RWPE2 (cell line): ENCODE measurements at regions not wholly inside any gene's neighbourhood (a gene's known extent, or its start where the extent isn't known, plus 50 kb on each side); places are given as distances from the start of the nearest gene placed in this dataset.

Source experiments
- ATAC-seq: fragments of 200-7000 bp; cut with Tn5 transposase; 3 replicates; pipeline ENCODE4 v1.9.1; 2021; ENCODE audit warnings: low read depth
- DNase-seq: peaks from one replicate; pipeline ENCODE4 v3.0.0-alpha.2; 2020; ENCODE audit warnings: low spot score
- H3K27ac ChIP-seq: fragments of 450-650 bp; 2 replicates; pipeline ENCODE4 v1.5.1; 2017; ENCODE audit warnings: mild to moderate bottlenecking; ENCODE audit not compliant: poor library complexity, severe bottlenecking
- H3K27me3 ChIP-seq: fragments of 250-450 bp; sonication (Bioruptor Pico); 2 replicates; pipeline ENCODE4 v1.5.1; 2021; ENCODE audit warnings: mild to moderate bottlenecking, moderate library complexity; ENCODE audit not compliant: insufficient read depth, poor library complexity, severe bottlenecking
- H3K36me3 ChIP-seq: fragments of 250-450 bp; sonication (Bioruptor Pico); 2 replicates; pipeline ENCODE4 v1.5.1; 2020; ENCODE audit warnings: low read depth, mild to moderate bottlenecking, moderate library complexity
- H3K4me1 ChIP-seq: fragments of 250-450 bp; sonication (Bioruptor Pico); 2 replicates; pipeline ENCODE4 v1.5.1; 2021; ENCODE audit warnings: mild to moderate bottlenecking, moderate library complexity; ENCODE audit not compliant: insufficient read depth, poor library complexity, severe bottlenecking
- H3K4me3 ChIP-seq: fragments of 250-450 bp; sonication (Bioruptor Pico); 2 replicates; pipeline ENCODE4 v1.5.1; 2021; ENCODE audit warnings: mild to moderate bottlenecking, moderate library complexity; ENCODE audit not compliant: severe bottlenecking
- H3K9me3 ChIP-seq: fragments of 250-450 bp; sonication (Bioruptor Pico); 2 replicates; pipeline ENCODE4 v1.5.1; 2021; ENCODE audit warnings: mild to moderate bottlenecking, moderate library complexity; ENCODE audit not compliant: severe bottlenecking
- TF ChIP-seq, protein P1 (sequence below): fragments of 450-650 bp; IDR thresholded peaks from one replicate; pipeline ENCODE4 v1.5.1; 2017; ENCODE audit warnings: mild to moderate bottlenecking, moderate library complexity; ENCODE audit not compliant: poor library complexity, severe bottlenecking

DNA sequence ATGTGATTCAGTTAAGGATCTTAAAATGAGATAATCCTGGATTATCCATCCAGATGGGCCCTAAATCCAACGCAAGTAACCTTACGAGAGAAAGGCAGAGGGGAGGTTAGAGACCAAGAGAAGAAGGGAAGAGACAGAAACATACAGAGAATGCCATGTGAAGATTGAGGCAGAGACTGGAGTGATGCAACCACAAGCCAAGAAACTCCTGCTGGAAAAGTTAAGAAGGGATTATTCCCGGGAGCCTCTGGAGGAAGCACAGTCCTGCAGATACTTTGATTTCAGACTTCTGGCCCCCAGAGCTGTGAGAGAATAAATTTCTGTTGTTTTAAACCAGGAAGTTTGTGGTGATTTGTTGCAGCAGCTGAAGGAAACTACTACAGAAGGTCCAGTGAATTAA lies 992.7 kb downstream of the BCL11A start:
- no peak for DNase-seq
- no peak overlapping the region for H3K27ac ChIP-seq

DNA sequence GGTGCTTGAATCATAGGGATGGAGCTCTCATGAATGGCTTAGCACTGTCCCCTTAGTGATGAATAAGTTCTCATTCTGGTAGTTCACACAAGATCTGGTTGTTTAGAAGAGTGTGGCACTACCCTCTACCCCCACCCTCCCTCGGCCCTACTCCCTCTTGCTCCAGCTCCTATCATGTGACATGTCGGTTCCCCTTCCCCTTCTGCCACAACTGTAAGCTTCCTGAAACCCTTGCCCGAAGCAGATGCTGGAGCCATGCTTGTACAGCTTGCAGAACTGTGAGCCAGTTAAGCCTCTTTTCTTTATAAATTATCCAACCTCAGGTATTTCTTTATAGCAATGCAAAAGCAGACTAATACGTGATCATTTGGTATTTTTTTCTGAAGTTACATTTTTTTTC lies 1012.6 kb downstream of the BCL11A start:
- Histone ChIP-seq H3K9me3 (no peaks in the 10 kb centered on the region), H3K4me1 (no peaks in the 10 kb centered on the region), H3K4me3 (no peak overlapping the region), H3K36me3 (no peaks in the 10 kb centered on the region), H3K27ac (no peak overlapping the region), H3K27me3 (no peaks in the 10 kb centered on the region)
- TF ChIP-seq, protein P1, sequence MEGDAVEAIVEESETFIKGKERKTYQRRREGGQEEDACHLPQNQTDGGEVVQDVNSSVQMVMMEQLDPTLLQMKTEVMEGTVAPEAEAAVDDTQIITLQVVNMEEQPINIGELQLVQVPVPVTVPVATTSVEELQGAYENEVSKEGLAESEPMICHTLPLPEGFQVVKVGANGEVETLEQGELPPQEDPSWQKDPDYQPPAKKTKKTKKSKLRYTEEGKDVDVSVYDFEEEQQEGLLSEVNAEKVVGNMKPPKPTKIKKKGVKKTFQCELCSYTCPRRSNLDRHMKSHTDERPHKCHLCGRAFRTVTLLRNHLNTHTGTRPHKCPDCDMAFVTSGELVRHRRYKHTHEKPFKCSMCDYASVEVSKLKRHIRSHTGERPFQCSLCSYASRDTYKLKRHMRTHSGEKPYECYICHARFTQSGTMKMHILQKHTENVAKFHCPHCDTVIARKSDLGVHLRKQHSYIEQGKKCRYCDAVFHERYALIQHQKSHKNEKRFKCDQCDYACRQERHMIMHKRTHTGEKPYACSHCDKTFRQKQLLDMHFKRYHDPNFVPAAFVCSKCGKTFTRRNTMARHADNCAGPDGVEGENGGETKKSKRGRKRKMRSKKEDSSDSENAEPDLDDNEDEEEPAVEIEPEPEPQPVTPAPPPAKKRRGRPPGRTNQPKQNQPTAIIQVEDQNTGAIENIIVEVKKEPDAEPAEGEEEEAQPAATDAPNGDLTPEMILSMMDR = no peak
- ATAC-seq (no peak), DNase-seq (no peak)

More for the DNA sequence above, 992.7 kb downstream of the BCL11A start:
- Histone ChIP-seq H3K9me3 (no peaks in the 10 kb centered on the region), H3K36me3 (no peaks in the 10 kb centered on the region), H3K4me1 (no peaks in the 10 kb centered on the region), H3K4me3 (no peak overlapping the region), H3K27me3 (no peaks in the 10 kb centered on the region)
- no peak for ATAC-seq
- TF ChIP-seq, protein P1 = no peak

DNA sequence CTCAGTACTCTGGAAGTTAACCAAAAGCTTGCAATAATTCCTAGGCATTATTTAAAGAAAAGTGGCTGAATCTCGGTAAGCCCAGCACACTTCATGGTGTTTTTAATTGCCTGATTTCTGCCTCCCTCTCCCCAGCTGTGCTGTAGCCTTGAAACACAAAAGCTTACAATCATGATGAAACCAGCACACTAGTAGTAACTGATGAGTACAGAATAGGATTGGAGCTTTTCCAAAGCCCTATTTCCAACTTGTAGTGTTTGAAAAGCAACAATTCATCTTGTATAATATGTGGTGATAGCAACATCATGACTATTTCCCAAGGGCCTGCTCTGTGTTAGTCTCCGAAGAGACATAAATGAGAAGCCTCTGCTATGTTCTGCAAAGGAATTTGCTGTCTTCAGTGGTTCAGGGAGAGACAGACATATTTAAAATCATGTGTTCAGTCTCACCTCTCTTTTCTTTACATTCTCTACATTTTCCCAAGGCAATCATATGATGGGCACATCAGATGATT lies 1015.0 kb downstream of the BCL11A start:
- TF ChIP-seq, protein P1 = no peak
- no peak for DNase-seq
- ATAC-seq = no peak

DNA sequence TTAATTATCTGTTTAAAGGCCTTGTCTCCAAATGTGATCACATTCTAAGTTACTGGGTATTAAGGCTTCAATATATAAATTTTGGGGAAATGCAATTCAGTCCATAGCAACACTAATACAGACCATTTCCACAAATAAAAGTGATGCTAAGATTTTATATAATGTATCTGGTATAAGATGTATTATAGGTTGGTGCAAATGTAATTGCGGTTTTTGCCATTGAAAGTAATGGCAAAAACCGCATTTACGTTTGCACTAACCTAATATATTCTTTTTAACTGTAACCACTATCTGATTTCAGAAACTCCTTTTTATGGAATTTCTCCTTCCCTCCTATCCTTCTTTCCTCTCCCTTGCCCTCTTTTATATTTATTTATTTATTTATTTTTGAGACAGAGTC lies 1020.6 kb downstream of the BCL11A start:
- no peaks in the 10 kb centered on the region for H3K9me3 ChIP-seq
- H3K36me3 ChIP-seq = no peaks in the 10 kb centered on the region
- no peak overlapping the region for H3K4me3 ChIP-seq
- TF ChIP-seq, protein P1 = no peak
- no peaks in the 10 kb centered on the region for H3K27me3 ChIP-seq
- H3K4me1 ChIP-seq = no peaks in the 10 kb centered on the region
- DNase-seq (no peak), ATAC-seq (no peak)
- no peak overlapping the region for H3K27ac ChIP-seq

More for the DNA sequence above, 1015.0 kb downstream of the BCL11A start:
- no peak overlapping the region for H3K4me3 ChIP-seq
- no peaks in the 10 kb centered on the region for H3K9me3 ChIP-seq
- H3K36me3 ChIP-seq = no peaks in the 10 kb centered on the region
- no peaks in the 10 kb centered on the region for H3K4me1 ChIP-seq
- H3K27ac ChIP-seq = no peak overlapping the region
- no peaks in the 10 kb centered on the region for H3K27me3 ChIP-seq

DNA sequence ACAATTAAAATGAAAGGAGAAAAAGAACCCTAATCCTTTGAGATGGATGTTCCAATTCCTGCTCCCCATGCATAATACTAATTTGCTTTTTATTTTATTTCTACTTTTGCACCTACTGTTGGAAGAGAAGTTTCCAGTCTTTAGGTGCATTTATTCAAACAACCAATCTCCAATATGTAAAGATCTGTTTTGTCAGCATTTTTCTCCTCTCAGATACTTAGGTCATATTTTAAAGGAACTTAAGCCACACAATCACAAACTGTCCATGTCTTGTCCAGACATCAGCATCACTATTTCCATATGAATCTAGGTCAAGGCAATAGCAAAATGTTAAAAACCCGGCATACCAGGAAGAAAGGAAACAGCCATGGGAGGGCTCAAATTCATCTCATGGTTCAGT lies 1023.2 kb downstream of the BCL11A start:
- H3K4me3 ChIP-seq = no peak overlapping the region
- H3K27ac ChIP-seq = no peak overlapping the region
- H3K9me3 ChIP-seq = no peaks in the 10 kb centered on the region
- no peaks in the 10 kb centered on the region for H3K36me3 ChIP-seq
- no peaks in the 10 kb centered on the region for H3K4me1 ChIP-seq
- H3K27me3 ChIP-seq = no peaks in the 10 kb centered on the region
- no peak for DNase-seq
- TF ChIP-seq, protein P1 = no peak
- ATAC-seq = no peak
